GM19438 (cell line): ENCODE measurements at regions not wholly inside any gene's neighbourhood (a gene's known extent, or its start where the extent isn't known, plus 50 kb on each side); places are given as distances from the start of the nearest gene placed in this dataset.

Experiments
- ATAC-seq: cut with Tn5 transposase; IDR thresholded peaks from one replicate; pipeline ENCODE4 v1.9.1; 2021; ENCODE audit warnings: low read depth; ENCODE audit not compliant: unreplicated experiment

GRCh38 chr7:25989140-25989705 is 162.8 kb upstream of the NFE2L3 start:
- ATAC-seq = no peak

- no peak for ATAC-seq
Measured at GRCh38 chr7:25994433-25994994, 157.5 kb upstream of the NFE2L3 start.

GRCh38 chr7:25995216-25995615 is 156.8 kb upstream of the NFE2L3 start:
- no peak for ATAC-seq

DNA sequence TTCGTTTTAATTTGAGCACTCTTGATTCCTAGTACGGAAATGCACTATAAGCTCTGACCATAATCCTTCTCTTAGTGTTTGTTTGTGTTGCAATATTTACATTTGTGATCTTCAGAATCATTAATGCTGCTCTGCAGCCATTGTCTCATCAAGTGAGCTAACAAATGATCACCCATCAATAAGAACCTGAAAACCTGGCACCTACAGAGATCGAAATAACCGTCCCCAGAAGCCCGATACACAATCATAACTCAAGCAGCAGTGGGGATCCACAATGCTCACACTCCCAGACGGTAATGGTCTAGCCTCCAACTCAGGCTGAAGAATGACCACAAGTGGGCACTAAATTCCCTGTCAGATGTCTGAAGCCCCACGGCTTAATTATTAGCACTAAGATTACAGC is 156.0 kb upstream of the NFE2L3 start:
- no peak for ATAC-seq

DNA sequence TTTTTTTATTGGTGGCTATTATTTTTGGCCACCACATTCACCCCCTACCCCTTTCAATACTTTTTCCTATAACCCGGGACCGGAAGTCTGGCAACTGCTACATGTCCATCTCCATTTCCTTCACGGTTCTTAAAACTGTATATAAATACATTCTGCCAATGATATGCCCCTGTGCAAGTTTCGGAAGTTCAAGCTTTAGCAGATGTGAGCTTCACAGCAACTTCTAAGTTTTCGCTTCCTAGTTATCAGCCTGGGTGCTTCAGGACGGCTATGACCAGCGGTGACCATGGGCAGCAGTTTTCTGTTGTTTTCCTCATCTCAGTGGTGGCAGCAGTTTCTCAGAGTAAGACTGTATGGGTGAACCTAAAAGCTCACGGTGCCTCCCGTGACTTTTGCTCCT is 153.5 kb upstream of the NFE2L3 start:
- ATAC-seq = no peak

DNA sequence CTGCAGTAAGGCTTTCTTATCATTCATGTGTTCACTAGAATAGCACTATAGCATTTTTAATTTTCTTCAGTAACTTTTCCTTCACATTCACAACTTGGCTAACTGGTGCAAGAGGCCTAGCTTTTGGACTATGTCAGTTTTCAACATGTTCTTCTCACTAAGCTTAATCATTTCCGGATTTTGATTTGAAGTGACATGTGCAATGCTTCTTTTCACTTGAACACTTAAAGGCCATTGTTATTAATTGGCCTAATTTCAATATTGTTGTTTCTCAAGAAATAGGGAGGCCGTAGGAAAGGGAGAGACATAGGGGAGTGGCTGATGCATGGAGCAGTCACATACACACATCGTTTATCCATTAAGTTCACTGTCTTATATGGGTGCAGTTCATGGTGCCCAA is 151.2 kb upstream of the NFE2L3 start:
- no peak for ATAC-seq

DNA sequence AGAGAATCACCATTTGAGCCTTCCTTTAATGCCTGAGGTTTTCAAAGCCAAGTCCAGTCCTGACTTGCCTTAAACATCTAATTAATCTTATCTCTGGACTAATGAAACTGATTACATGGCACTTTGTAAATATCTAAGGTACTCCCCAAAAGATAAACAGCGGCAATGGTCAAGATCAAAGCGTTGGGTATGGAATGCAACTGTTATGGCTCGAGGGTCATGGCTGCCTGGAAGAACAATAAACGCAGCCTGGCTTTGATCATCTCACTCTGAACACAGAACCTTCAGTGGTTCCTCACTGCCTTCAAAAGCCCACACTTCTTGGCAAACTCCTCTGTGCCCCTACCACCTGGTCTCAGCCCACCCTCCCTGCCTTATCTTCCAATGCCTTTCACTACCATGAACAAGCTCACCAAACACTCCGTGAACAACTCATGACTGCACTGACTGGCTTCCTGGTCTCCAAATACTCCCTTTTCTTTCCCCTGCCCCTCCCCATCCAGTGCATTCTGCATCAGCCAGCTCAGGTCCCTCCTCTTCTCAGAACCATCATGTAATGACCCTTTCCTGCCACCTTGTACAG is 150.2 kb upstream of the NFE2L3 start:
- ATAC-seq = no peak

DNA sequence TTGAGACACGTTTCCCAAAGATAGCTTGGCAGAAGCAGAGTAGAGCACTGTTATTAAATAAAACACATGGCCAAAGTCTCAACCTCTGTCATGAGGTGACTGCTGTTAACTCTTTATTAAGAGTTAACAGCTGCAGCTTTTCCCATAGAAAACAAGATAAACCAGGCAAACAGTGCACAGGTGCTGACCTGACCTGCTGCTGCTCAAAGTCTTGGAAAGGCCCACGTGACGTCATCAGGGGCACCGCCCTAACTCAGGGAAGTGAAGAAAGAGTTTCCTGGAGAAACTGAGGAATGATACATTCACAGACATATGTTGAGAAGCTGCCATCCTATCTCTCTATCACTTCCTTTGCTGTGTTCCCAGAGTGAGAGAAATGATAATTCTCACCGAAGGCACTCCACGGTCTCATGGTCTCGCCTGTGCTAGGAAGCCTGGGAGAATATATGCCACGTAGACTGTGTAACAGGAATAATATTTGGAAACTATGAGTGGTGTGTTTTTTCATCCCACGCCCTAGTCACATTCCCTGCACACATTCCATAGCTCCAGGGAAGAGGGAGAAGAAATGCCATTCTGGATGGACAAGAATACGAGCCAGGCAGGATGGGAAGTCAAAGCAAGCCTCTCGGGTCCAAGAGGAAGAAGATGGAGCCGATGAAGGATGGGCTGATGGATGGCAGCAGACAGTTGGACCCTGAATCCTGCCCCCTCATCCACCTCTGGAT is 146.2 kb upstream of the NFE2L3 start:
- no peak for ATAC-seq

DNA sequence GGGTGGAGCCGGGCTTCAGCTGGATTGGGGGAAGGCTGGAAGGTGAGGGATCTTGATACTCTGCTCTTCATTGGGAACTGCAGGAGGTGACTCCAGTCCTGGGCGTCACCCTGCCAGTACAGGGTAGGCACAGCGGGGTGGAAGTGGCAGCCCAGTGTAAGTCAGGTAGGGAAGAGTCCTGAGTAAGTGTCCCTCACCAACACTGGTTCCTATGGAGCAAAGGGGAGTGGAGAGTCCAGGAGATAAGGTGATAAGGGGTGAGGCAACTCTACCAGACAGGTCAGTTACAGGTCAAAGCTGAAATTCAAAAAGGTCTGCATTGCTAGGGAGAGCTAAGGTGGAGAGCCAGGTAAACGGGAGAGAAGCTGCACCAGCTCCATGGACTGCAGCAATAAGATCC is 145.6 kb upstream of the NFE2L3 start:
- ATAC-seq = no peak

DNA sequence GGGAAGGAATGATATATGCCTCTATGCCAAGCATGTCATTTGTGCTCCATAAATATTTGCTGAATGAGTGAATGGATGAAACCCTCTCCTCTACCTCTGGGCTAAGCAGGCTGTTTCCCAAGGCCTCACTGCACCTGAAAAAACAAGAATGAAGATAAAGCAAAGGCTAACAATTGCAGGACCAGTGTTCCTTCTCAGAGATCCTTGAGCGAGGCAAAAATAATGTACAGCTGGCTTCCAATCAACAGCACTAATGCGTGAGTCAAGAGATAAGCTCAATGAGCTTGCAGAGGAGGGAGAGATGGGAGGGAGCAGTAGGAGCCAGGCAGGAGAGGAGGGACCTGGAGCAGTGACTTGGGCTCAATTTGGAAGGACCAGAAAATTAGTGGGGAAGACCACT is 144.5 kb upstream of the NFE2L3 start:
- no peak for ATAC-seq

- no peak for ATAC-seq
Measured at GRCh38 chr7:26008428-26008827, 143.6 kb upstream of the NFE2L3 start.

GRCh38 chr7:26011039-26011696 is 140.8 kb upstream of the NFE2L3 start:
- ATAC-seq = peak; percentile 59

DNA sequence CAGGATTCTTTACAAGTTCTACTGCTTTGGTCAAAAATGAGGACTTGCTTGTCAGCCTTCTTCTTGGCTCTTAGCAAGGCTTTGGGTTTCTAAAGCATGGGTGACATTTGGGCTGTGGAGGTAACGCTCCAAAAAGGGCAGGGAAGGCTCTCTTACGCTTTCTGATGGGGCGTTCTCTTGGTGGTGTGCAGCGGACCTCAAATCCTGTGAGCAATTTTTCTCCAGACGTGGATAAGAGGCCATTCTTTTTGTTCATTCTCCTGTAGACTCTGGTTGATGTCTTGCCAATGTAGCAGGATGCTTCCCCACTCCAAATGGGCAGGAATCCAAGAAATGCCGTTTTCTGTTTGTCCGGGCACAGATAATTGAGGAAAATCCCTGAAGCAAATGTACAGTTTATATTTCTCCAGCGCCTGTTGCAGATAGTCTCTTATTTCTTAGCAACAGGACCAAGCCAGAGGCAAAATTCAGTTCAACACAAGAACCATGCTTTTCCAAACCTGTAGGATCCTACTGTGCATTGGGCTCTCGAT is 138.4 kb upstream of the NFE2L3 start:
- no peak for ATAC-seq

DNA sequence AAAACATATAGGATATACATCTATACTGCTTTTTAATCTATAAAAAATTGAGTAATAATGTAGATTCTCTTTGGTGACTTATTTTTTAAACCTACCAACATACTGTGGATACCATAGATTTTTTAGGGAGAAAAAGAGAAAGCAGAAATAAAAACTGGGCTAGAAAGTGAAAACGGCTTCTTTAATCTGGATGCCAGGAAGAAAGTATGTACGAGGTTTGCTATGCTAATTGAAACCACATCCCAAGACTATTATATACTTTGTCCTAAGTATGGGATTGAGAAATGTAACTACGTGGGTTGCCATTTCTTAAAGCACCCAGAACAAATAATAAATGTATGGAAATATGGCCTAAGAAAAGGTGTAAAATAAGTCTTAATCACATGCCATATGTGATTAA is 129.0 kb upstream of the NFE2L3 start:
- ATAC-seq = no peak

GRCh38 chr7:26029911-26030310 is 122.1 kb upstream of the NFE2L3 start:
- no peak for ATAC-seq

DNA sequence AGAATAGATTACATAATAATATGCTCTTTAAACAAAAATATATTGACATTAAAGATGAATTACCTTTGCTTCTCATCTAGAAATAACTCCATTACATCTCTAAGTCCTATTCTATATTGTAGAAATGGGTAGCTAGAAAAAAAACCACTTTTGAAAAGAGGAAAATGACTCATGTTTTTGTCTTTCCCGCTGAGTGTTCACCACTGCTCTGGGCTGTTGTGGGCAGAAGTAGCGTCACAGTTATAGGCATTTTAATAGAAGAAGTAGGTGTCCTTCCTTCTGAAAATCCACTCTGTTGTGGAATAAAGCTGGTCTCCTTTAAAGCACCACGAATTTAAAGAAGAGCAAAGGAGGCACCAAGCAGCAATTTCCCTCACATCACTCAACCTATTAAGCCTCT is 117.6 kb upstream of the NFE2L3 start:
- no peak for ATAC-seq

DNA sequence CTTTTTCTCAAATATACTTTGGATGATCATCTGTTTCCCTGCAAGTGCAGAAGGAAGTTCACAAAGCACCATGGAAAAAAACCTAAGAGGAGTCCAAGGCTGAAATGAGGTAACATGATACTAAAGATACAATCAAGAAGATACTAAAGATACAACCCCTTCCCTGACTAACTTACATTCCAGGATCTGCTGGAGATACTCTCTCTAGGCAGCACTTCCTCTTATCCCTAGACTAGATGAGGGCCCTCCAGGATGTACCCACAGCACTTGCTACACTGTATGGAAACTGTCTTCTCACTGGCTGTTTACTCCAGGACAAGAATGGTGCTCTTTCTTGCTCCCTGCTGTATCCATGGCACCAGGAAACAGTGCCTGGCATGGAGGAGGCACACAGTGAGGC is 116.4 kb upstream of the NFE2L3 start:
- no peak for ATAC-seq

- no peak for ATAC-seq
Measured at GRCh38 chr7:26036092-26036491, 115.9 kb upstream of the NFE2L3 start.

DNA sequence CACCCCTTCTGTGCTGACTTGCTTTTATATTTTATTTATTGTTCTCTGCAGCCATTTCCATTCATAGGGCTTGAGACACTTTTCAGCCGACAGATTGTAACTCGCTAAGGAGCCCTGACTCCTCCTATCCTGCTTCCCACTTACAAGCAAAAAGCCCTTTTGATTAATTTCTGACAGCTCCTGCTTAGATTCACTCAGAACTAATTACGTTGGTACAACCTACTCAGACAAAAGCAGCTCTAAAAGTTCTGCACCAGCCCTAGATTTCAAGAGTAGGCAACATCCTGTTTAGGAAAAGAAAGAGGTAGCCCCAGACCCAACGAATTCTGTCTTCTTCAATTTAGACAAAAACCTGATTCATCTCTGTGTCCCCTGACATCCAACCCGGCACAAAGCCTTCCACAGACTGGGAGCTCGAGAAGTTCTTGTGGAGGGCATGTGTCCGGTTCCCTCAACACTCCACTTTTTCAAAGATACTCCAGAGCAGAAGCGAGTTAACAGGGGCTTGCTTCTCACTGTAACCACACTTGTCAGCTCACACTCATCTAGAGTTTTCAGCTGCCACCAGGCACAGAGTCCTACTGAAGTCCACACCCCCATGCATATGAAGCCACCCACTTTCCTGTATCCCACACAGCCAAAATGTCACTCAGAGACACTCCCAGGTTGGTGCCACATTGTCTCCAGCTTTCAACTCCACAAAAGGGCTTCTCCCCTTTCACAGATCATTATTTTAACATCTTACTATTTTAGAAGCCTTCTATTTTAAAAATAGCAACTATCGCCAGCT is 113.6 kb upstream of the NFE2L3 start:
- no peak for ATAC-seq

DNA sequence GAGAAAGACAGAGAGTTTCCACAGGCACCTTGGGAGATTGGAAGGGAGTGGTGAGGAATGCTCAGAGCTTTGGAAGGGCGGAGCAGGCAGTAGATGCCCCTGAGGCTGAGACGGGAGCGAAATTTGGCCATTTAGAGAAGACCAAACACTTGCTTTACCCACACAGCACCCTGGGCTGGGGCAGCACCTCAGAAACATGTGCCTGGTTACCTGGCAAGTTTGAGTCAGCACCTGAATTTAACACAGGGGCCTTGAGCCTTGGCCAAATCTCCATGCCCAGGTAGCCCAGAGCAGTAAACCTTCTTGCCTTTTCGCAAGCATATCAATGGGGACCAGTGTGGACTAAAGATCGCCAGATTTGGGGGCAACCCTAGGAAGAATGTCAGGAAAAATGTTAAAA is 111.9 kb upstream of the NFE2L3 start:
- no peak for ATAC-seq
